ENCODE measurements at regions not wholly inside any gene's neighbourhood (a gene's known extent, or its start where the extent isn't known, plus 50 kb on each side); places are given as distances from the start of the nearest gene placed in this dataset.

GRCh38 chr3:174755833-174756829, 103.0 kb upstream of the NAALADL2 start:
- DNase-seq (ENCODE audit: low read depth in 4 of 4, low spot score in 3 of 4) = no peak

GRCh38 chr3:174758943-174759342, 100.2 kb upstream of the NAALADL2 start:
- DNase-seq (ENCODE audit: low read depth in 4 of 4, low spot score in 3 of 4) = no peak

- DNase-seq (ENCODE audit: low read depth in 4 of 4, low spot score in 3 of 4) = no peak
Observed at GRCh38 chr3:174767406-174767805, 91.7 kb upstream of the NAALADL2 start.

- DNase-seq (ENCODE audit: low read depth in 4 of 4, low spot score in 3 of 4) = peak in 1 of 4 donors; percentile 1
Observed at GRCh38 chr3:174767853-174768382, 91.2 kb upstream of the NAALADL2 start.

DNA sequence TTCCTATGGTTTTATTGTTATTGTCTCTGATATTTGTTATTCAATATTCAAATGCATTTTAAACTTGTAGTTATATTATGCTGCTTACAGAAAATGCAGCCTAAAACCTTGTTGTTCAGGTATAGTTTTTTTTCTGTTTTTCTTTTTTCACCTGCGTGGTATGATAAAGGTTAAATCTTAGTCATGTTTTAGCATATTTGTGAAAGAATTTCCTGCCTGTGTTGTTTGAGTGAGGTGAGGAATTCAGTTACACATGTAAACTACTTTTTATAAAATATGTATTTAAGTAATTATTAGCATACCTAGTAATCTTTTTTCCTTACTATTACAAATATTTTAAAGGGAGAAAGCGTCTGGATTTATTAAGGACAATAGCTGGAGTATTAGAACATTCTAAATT, 90.0 kb upstream of the NAALADL2 start:
- DNase-seq (ENCODE audit: low read depth in 4 of 4, low spot score in 3 of 4) = no peak

- no peak for DNase-seq (ENCODE audit: low read depth in 4 of 4, low spot score in 3 of 4)
Observed at GRCh38 chr3:174775603-174776002, 83.5 kb upstream of the NAALADL2 start.

DNA sequence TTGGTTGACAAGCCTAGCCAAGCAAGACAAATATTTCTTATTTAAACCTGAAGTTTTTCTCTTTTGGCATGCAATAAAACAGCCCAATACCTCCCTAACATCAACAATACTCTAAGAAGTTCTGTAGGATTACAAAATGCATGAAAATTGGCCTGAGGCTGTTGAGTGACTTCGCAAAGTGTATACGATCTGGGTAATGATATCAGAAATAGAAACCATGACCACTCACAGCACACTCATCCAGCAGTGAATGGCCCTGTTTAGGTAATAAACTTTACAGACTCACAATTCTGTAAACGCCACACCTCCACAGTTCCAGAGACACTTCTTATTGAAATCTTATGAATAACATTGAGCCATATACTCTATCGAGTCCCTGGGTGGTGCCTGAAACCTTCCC, 83.0 kb upstream of the NAALADL2 start:
- DNase-seq (ENCODE audit: low read depth in 4 of 4, low spot score in 3 of 4) = no peak

DNA sequence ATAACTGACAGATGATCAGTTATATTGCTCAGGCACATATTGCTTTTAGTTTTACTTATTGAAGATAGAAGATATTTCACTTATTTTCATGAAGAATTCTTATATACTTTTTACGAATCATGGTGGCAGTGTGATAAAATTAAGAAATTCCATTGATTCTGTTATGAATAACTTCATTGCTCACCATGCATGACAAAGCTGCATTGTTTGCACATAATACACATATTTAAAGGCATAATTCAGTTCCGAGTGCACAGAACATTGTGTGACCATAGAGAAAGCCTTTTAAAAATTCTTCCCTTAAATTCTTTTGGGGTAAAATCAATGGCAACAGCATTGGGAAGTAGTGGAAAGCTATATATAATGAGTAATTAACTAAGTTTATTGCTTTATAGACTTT, 82.5 kb upstream of the NAALADL2 start:
- no peak for DNase-seq (ENCODE audit: low read depth in 4 of 4, low spot score in 3 of 4)

- no peak for DNase-seq (ENCODE audit: low read depth in 4 of 4, low spot score in 3 of 4)
Observed at GRCh38 chr3:174777813-174778212, 81.3 kb upstream of the NAALADL2 start.

DNA sequence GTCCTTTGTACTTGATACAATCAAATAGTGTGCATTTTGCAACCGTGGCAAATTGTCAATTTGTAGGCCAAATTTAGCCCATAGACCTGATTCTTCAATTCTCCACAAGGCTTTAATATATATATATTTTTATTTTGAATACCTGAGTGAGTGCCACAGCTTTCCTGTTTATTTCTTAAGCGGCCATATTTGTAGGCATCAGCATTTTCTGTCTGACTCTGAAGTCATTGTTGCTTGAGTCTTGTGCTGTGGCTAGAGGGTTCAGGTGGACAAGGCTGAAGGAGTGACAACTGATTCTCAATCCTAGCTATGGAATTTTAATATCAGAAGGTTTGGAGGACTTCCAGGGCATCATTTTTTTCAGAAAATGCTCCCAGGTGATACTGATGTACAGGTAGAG, 75.6 kb upstream of the NAALADL2 start:
- no peak for DNase-seq (ENCODE audit: low read depth in 4 of 4, low spot score in 3 of 4)

DNA sequence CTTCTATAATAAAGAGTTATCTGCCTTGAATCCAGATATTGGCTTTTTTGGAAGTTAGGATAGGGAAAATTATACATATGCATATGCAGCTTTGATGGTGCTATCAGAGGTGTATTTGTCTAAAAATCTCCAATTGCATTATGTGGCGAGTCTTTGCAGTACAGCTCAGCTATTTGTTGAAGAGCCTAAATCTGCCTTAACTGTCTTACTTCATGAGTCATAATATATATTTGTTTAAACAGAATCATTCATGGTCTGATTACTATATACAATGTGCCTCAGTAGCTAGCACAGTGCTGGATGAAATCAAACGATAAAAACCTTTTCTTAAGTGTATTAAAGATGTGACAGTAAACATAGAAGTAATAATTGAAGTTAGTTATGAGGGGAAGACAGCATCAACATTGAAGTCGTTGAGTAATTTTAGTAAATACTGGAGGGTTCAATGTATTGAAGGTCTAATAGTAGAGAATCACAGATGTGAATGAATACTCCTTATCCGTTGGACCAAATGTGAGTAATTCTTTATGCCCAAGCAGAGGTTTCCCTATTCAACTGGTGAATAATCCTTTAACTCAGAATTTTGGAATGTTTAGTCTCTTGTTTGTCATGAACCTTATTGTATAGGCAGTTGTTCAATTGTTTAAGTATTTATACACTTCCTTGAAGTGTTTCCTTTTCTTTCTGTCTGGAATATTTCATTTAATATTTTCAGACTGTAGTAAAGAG, 74.8 kb upstream of the NAALADL2 start:
- DNase-seq (ENCODE audit: low read depth in 4 of 4, low spot score in 3 of 4) = no peak

- no peak for DNase-seq (ENCODE audit: low read depth in 4 of 4, low spot score in 3 of 4)
Observed at GRCh38 chr3:174786825-174787224, 72.3 kb upstream of the NAALADL2 start.

- no peak for DNase-seq (ENCODE audit: low read depth in 4 of 4, low spot score in 3 of 4)
Observed at GRCh38 chr3:174791161-174791560, 68.0 kb upstream of the NAALADL2 start.

- DNase-seq (ENCODE audit: low read depth in 4 of 4, low spot score in 3 of 4) = no peak
Observed at GRCh38 chr3:174792864-174793263, 66.3 kb upstream of the NAALADL2 start.
